Mucosa of descending colon (tissue), 3 donors: ENCODE measurements at regions not wholly inside any gene's neighbourhood (a gene's known extent, or its start where the extent isn't known, plus 50 kb on each side); places are given as distances from the start of the nearest gene placed in this dataset.

Source experiments
- ATAC-seq: fragments of 200-7000 bp; cut with Tn5 transposase; one replicate; pipeline ENCODE4 v1.9.1; 2020; ENCODE audit warnings: mild to moderate bottlenecking, moderate library complexity
- DNase-seq, 3 donors: peaks; one replicate each; pipeline ENCODE4 v3.0.0-alpha.2; 2020
- H3K36me3 ChIP-seq: fragments of 200-600 bp; one replicate; pipeline ENCODE4 v1.8.0; 2021; ENCODE audit warnings: low read depth, mild to moderate bottlenecking
- H3K4me1 ChIP-seq: fragments of 200-600 bp; one replicate; pipeline ENCODE4 v1.8.0; 2021; ENCODE audit warnings: low read depth, mild to moderate bottlenecking
- H3K4me3 ChIP-seq: fragments of 200-600 bp; one replicate; pipeline ENCODE4 v1.8.0; 2021; ENCODE audit warnings: mild to moderate bottlenecking
- H3K9me3 ChIP-seq: fragments of 200-600 bp; one replicate; pipeline ENCODE4 v1.8.0; 2021; ENCODE audit warnings: mild to moderate bottlenecking
- CTCF ChIP-seq: fragments of 200-600 bp; IDR thresholded peaks from one replicate; pipeline ENCODE4 v1.8.0; 2022; ENCODE audit warnings: antibody characterized with exemption, mild to moderate bottlenecking
- intact Hi-C, 2 donors: fragments of 100-400 bp; cut with DNase I in 1 of 2; cut with micrococcal nuclease in 1 of 2; formaldehyde crosslinking; loops; one replicate each; pipeline versions ENCODE4 v1.11.0 to v1.11.1; 2022; cut with DNase I, micrococcal nuclease
- donor health status: DM: no; HTN: no; CAD: no; lungs with moderate emphysema.
- donor health status: DM: no; HTN: no; CAD: no.
- donor health status: DM: no; HTN: yes; CAD: no.

- no peak for ATAC-seq
- no peak overlapping the region for H3K4me3 ChIP-seq
- no peaks in the 10 kb centered on the region for H3K36me3 ChIP-seq
- no peak for DNase-seq
- no peak for TF ChIP-seq CTCF
- H3K9me3 ChIP-seq: no peaks in the 10 kb centered on the region
- intact Hi-C loops: no loop called here
- H3K4me1 ChIP-seq: no peaks in the 10 kb centered on the region
Observed at GRCh38 chr10:27446091-27446918, 57.8 kb upstream of the RAB18 start.

GRCh38 chr10:27445070-27445469 lies 59.0 kb upstream of the RAB18 start:
- Histone ChIP-seq H3K9me3 (no peaks in the 10 kb centered on the region), H3K36me3 (no peaks in the 10 kb centered on the region), H3K4me1 (no peaks in the 10 kb centered on the region), H3K4me3 (no peak overlapping the region)
- ATAC-seq (no peak), DNase-seq (no peak)
- no peak for TF ChIP-seq CTCF
- intact Hi-C loops: no loop called here

- Histone ChIP-seq H3K36me3 (no peaks in the 10 kb centered on the region), H3K4me1 (no peaks in the 10 kb centered on the region), H3K4me3 (no peak overlapping the region), H3K9me3 (no peaks in the 10 kb centered on the region)
- intact Hi-C loops: no loop called here
- TF ChIP-seq CTCF: no peak
- ATAC-seq (no peak), DNase-seq (no peak)
Observed at GRCh38 chr10:27440478-27440877, 63.6 kb upstream of the RAB18 start.

- Histone ChIP-seq H3K36me3 (no peaks in the 10 kb centered on the region), H3K4me1 (no peaks in the 10 kb centered on the region), H3K4me3 (no peak overlapping the region), H3K9me3 (no peaks in the 10 kb centered on the region)
- TF ChIP-seq CTCF: no peak
- intact Hi-C loops: no loop called here
- ATAC-seq (no peak), DNase-seq (no peak)
Observed at GRCh38 chr10:27440021-27440420, 64.1 kb upstream of the RAB18 start.

GRCh38 chr10:27439101-27439500 lies 65.0 kb upstream of the RAB18 start:
- Histone ChIP-seq H3K36me3 (no peaks in the 10 kb centered on the region), H3K4me1 (no peaks in the 10 kb centered on the region), H3K4me3 (no peak overlapping the region), H3K9me3 (no peaks in the 10 kb centered on the region)
- no peak for TF ChIP-seq CTCF
- no peak for DNase-seq
- ATAC-seq: no peak
- intact Hi-C loops: no loop called here
